ENCODE measurements at regions not wholly inside any gene's neighbourhood (a gene's known extent, or its start where the extent isn't known, plus 50 kb on each side); places are given as distances from the start of the nearest gene placed in this dataset.

GRCh38 chr2:187985195-187985594, 306.5 kb upstream of the GULP1 start:
- no peak for TF ChIP-seq CTCF (conservative IDR thresholded peaks at IDR 0.05; ENCODE audit: low read length)
- TF ChIP-seq EZH2phosphoT487 (IDR thresholded peaks at IDR 0.05; ENCODE audit: borderline replicate concordance, low read depth, low read length): no peak

Measured in OCI-LY7 (cell line).